Endothelial cell of umbilical vein (primary cell): ENCODE measurements at regions not wholly inside any gene's neighbourhood (a gene's known extent, or its start where the extent isn't known, plus 50 kb on each side); places are given as distances from the start of the nearest gene placed in this dataset.

ENCODE experiments used
- BruUV-seq: library from RNA; stranded (reverse); fragments of 400-500 nt; replicated peaks from 2 replicates; lab custom pipeline; 2021; lab: Mats Ljungman, UMichigan
- CTCF ChIA-PET: fragments of 300-600, 350-600 bp; sonication (Branson Sonifier 250); formaldehyde crosslinking; loops from one replicate; lab custom pipeline; 2021; ENCODE audit warnings: antibody characterized with exemption, inconsistent platforms; lab: Charles Lee
- POLR2A ChIA-PET: fragments of 300-600, 350-600 bp; sonication (Branson Sonifier 250); formaldehyde crosslinking; loops from one replicate; lab custom pipeline; 2021; ENCODE audit warnings: antibody characterized with exemption, inconsistent platforms; lab: Charles Lee
- DNase-seq: peaks from one replicate; pipeline ENCODE4 v3.0.0-alpha.2; 2011; ENCODE audit warnings: low read depth, low spot score
- FAIRE-seq: peaks from 2 replicates; lab custom pipeline; 2011; peaks lifted over from hg19 to GRCh38; lab: Jason Lieb, UNC
- H2AFZ ChIP-seq: 2 replicates; pipeline ENCODE4 v1.6.0; 2012; ENCODE audit warnings: low read depth, low read length, control low read depth, inconsistent platforms
- H3K27ac ChIP-seq: 2 replicates; pipeline ENCODE4 v1.5.1; 2011; ENCODE audit warnings: low read depth, mild to moderate bottlenecking, control low read depth, low read length, moderate library complexity; ENCODE audit not compliant: insufficient read depth
- H3K27me3 ChIP-seq, 2 experiments: 2 replicates each; pipeline versions ENCODE4 v1.6.0 to v1.6.1; 2011; ENCODE audit warnings: low read length in 2 of 2, mixed read lengths in 1 of 2; ENCODE audit not compliant: control insufficient read depth in 2 of 2, insufficient read depth in 2 of 2
- H3K36me3 ChIP-seq, 2 experiments: 2 replicates in 1 of 2; 3 replicates in 1 of 2; pipeline ENCODE4 v1.5.1; 2011; ENCODE audit warnings: low read length in 2 of 2, mild to moderate bottlenecking in 1 of 2, moderate library complexity in 1 of 2; ENCODE audit not compliant: control insufficient read depth in 2 of 2, insufficient read depth in 2 of 2; ENCODE audit errors: extremely low read depth in 1 of 2
- H3K4me1 ChIP-seq: 3 replicates; pipeline ENCODE4 v1.5.1; 2011; ENCODE audit warnings: mild to moderate bottlenecking, low read length; ENCODE audit not compliant: control insufficient read depth, insufficient read depth; ENCODE audit errors: extremely low read depth
- H3K4me2 ChIP-seq: 2 replicates; pipeline ENCODE4 v1.6.1; 2011; ENCODE audit warnings: low read length, control low read depth, mixed read lengths; ENCODE audit not compliant: insufficient read depth
- H3K4me3 ChIP-seq, 3 experiments: fragments of 200-600 bp in 1 of 3; sonication (generic), shearing (Covaris generic) in 1 of 3; replicated peaks in 1 of 3; 2 replicates each; pipeline ENCODE4 v1.5.1; 2011 to 2016; ENCODE audit warnings: control low read depth in 3 of 3, low read length in 3 of 3, mild to moderate bottlenecking in 2 of 3, inconsistent platforms in 1 of 3, low read depth in 1 of 3, moderate library complexity in 1 of 3; ENCODE audit not compliant: insufficient read depth in 1 of 3
- H3K79me2 ChIP-seq: 2 replicates; pipeline ENCODE4 v1.6.0; 2012; ENCODE audit warnings: low read length, inconsistent platforms; ENCODE audit not compliant: control insufficient read depth, insufficient read depth
- H3K9ac ChIP-seq: replicated peaks from 2 replicates; pipeline ENCODE3; 2011; ENCODE audit warnings: low read length, control low read depth; ENCODE audit not compliant: insufficient read depth; ENCODE audit errors: extremely low read depth
- H3K9me1 ChIP-seq: replicated peaks from 3 replicates; pipeline ENCODE4 v1.6.0; 2011; ENCODE audit warnings: mild to moderate bottlenecking, low read length; ENCODE audit not compliant: control insufficient read depth, insufficient read depth; ENCODE audit errors: extremely low read depth
- H3K9me3 ChIP-seq: replicated peaks from 2 replicates; pipeline ENCODE4 v1.5.1; 2012; ENCODE audit warnings: low read length, inconsistent platforms; ENCODE audit not compliant: control insufficient read depth, insufficient read depth
- H4K20me1 ChIP-seq: replicated peaks from 2 replicates; pipeline ENCODE3; 2011; ENCODE audit warnings: mild to moderate bottlenecking, low read length; ENCODE audit not compliant: control insufficient read depth, insufficient read depth; ENCODE audit errors: extremely low read depth
- EZH2 ChIP-seq: IDR thresholded peaks from 2 replicates; pipeline ENCODE4 v1.6.1; 2012; ENCODE audit warnings: borderline replicate concordance, low read depth, mild to moderate bottlenecking, moderate library complexity, low read length, inconsistent platforms; ENCODE audit not compliant: severe bottlenecking
- FOS ChIP-seq: IDR thresholded peaks from 2 replicates; pipeline ENCODE4 v1.6.1; 2011; ENCODE audit warnings: mild to moderate bottlenecking, low read length, moderate library complexity, borderline replicate concordance; ENCODE audit not compliant: insufficient read depth
- GATA2 ChIP-seq: IDR thresholded peaks from 2 replicates; pipeline ENCODE4 v1.7.0; 2011; ENCODE audit warnings: low read depth, mild to moderate bottlenecking, moderate library complexity, mixed read lengths, low read length; ENCODE audit not compliant: insufficient read length, insufficient read depth
- JUN ChIP-seq: IDR thresholded peaks from 2 replicates; pipeline ENCODE4 v1.6.1; 2011; ENCODE audit warnings: borderline replicate concordance, low read depth; ENCODE audit not compliant: insufficient read length, insufficient read depth
- MYC ChIP-seq: IDR thresholded peaks from one replicate; pipeline ENCODE4 v1.6.1; 2011; ENCODE audit warnings: mild to moderate bottlenecking, low read depth, low read length
- POLR2A ChIP-seq: IDR thresholded peaks from 2 replicates; pipeline ENCODE4 v1.6.1; 2012; ENCODE audit warnings: low read depth, mild to moderate bottlenecking, control low read depth, low read length
- POLR2AphosphoS5 ChIP-seq: IDR thresholded peaks from 2 replicates; pipeline ENCODE4 v1.6.1; 2012; ENCODE audit warnings: low read depth, mild to moderate bottlenecking, control low read depth, low read length, moderate library complexity; ENCODE audit not compliant: insufficient read depth
- dilution Hi-C: fragments of 300-500 bp; cut with MboI; formaldehyde crosslinking; loops from one replicate; pipeline ENCODE4 v1.15.0; 2019; ENCODE audit warnings: low sequenced_read_pairs; ENCODE audit not compliant: extremely low pct_ligation_motif_present
- intact Hi-C: fragments of 100-400 bp; cut with micrococcal nuclease; formaldehyde crosslinking; loops from one replicate; pipeline ENCODE4 v1.10.0; 2022
- TF ChIP-seq, protein P1 (sequence below): IDR thresholded peaks from 2 replicates; pipeline ENCODE4 v1.6.1; 2011; ENCODE audit not compliant: insufficient read depth, insufficient read length
- TF ChIP-seq, protein P2 (sequence below), 2 donors: IDR thresholded peaks; 1 replicate in 1 of 2; 2 replicates in 1 of 2; pipeline ENCODE4 v1.5.1; 2011; ENCODE audit warnings: low read length in 2 of 2, mild to moderate bottlenecking in 2 of 2, moderate library complexity in 2 of 2, control low read depth in 1 of 2, inconsistent platforms in 1 of 2, low read depth in 1 of 2; ENCODE audit not compliant: insufficient read depth in 1 of 2; ENCODE audit errors: extremely low read depth in 1 of 2

GRCh38 chr7:114102131-114102530 is 183.3 kb upstream of the PPP1R3A start:
- no peak overlapping the region for H3K4me2 ChIP-seq
- FAIRE-seq (no peak), DNase-seq (no peak)
- H4K20me1 ChIP-seq = no peaks in the 10 kb centered on the region
- H3K4me3 ChIP-seq = no peak overlapping the region
- H3K9me1 ChIP-seq = no peaks in the 10 kb centered on the region
- no peak overlapping the region for H3K9ac ChIP-seq
- no peaks in the 10 kb centered on the region for H3K79me2 ChIP-seq
- no peak overlapping the region for H3K27ac ChIP-seq
- H3K4me1 ChIP-seq = no peaks in the 10 kb centered on the region
- TF ChIP-seq GATA2 (no peak), POLR2A (no peak), POLR2AphosphoS5 (no peak), EZH2 (no peak), FOS (no peak), JUN (no peak), MYC (no peak)
- TF ChIP-seq, protein P1, sequence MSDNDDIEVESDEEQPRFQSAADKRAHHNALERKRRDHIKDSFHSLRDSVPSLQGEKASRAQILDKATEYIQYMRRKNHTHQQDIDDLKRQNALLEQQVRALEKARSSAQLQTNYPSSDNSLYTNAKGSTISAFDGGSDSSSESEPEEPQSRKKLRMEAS = no peak
- TF ChIP-seq, protein P2, sequence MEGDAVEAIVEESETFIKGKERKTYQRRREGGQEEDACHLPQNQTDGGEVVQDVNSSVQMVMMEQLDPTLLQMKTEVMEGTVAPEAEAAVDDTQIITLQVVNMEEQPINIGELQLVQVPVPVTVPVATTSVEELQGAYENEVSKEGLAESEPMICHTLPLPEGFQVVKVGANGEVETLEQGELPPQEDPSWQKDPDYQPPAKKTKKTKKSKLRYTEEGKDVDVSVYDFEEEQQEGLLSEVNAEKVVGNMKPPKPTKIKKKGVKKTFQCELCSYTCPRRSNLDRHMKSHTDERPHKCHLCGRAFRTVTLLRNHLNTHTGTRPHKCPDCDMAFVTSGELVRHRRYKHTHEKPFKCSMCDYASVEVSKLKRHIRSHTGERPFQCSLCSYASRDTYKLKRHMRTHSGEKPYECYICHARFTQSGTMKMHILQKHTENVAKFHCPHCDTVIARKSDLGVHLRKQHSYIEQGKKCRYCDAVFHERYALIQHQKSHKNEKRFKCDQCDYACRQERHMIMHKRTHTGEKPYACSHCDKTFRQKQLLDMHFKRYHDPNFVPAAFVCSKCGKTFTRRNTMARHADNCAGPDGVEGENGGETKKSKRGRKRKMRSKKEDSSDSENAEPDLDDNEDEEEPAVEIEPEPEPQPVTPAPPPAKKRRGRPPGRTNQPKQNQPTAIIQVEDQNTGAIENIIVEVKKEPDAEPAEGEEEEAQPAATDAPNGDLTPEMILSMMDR (IDR thresholded peaks at IDR 0.05; ENCODE audit: extremely low read depth in 1 of 2, insufficient read depth in 1 of 2, low read depth in 1 of 2, low read length in 2 of 2) = no peak
- H3K27me3 ChIP-seq = no peaks in the 10 kb centered on the region
- ChIA-PET POLR2A (no interaction called here), CTCF (interaction anchor here (1.3 kb wide), 1 partner anchor 20 kb away, joined by 5 read pairs; no protein-coding TSS in a partner anchor)
- BruUV-seq = no TSS peak
- no peaks in the 10 kb centered on the region for H3K9me3 ChIP-seq
- dilution Hi-C loops (no loop called here), intact Hi-C loops (no loop called here)
- no peaks in the 10 kb centered on the region for H3K36me3 ChIP-seq
- no peak overlapping the region for H2AFZ ChIP-seq
